Large intestine (tissue), 3 donors: ENCODE measurements at regions not wholly inside any gene's neighbourhood (a gene's known extent, or its start where the extent isn't known, plus 50 kb on each side); places are given as distances from the start of the nearest gene placed in this dataset.

ENCODE experiments used
- DNase-seq, 2 donors: peaks; one replicate each; pipeline versions ENCODE4 v3.0.0 to v3.0.0-alpha.2; 2013
- H3K27ac ChIP-seq: one replicate; pipeline ENCODE4 v1.5.1; 2013; ENCODE audit warnings: low read length
- H3K27me3 ChIP-seq: 2 replicates; pipeline ENCODE4 v1.6.1; 2013; ENCODE audit warnings: low read length; ENCODE audit not compliant: control insufficient read depth, insufficient read depth
- H3K36me3 ChIP-seq: 2 replicates; pipeline ENCODE4 v1.6.1; 2013; ENCODE audit warnings: low read length; ENCODE audit not compliant: control insufficient read depth, insufficient read depth
- H3K4me1 ChIP-seq: one replicate; pipeline ENCODE4 v1.6.1; 2013; ENCODE audit warnings: low read length; ENCODE audit not compliant: control insufficient read depth, insufficient read depth
- H3K4me3 ChIP-seq: one replicate; pipeline ENCODE4 v1.5.1; 2013; ENCODE audit warnings: low read length
- H3K9me3 ChIP-seq: one replicate; pipeline ENCODE4 v1.6.1; 2013; ENCODE audit warnings: mild to moderate bottlenecking, low read depth, low read length, moderate library complexity; ENCODE audit not compliant: control insufficient read depth
- WGBS: methylation state at CpG from one replicate; pipeline ENCODE4 v1.1.5; 2013; ENCODE audit warnings: low lambda C conversion rate; ENCODE audit not compliant: insufficient coverage; 5-methylcytosine and 5-hydroxymethylcytosine counted together

DNA sequence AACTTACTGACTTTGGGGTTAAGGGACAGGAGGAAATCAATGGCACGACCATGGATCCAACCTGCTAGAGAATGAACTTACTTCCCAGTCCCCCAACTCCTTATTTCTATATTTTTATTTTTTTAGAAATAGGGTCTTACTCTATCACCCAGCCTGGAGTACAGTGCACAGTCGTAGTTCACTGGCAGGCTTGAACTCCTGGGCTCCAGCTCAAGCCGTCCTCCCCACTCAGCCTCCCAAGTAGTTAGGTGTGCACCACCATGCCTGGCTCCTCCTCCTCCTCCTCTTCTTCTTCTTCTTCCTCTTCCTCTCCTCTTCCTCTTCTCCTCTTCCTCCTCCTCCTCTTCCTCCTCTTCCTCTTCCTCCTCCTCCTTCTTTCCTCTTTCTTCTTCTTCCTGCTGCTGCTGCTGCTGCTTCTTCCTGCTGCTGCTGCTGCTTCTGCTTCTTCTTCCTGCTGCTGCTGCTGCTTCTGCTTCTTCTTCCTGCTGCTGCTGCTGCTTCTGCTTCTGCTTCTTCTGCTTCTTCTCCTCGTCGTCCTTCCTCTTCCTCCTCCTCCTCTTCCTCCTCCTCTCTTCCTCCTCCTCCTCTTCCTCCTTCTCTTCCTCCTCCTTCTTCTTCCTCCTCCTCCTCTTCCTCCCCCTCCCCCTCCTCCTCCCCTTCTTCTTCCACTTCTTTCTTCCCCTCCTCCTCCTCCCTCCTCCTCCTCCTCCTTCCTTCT lies 390.1 kb upstream of the RGS6 start:
- no peak for DNase-seq
- Histone ChIP-seq H3K4me3 (no peak overlapping the region), H3K27ac (no peak overlapping the region), H3K27me3 (no peaks in the 10 kb centered on the region), H3K4me1 (no peaks in the 10 kb centered on the region), H3K9me3 (no peaks in the 10 kb centered on the region), H3K36me3 (no peaks in the 10 kb centered on the region)
- WGBS = 75% methylated on average over 2 of the region's 5 CpGs

DNA sequence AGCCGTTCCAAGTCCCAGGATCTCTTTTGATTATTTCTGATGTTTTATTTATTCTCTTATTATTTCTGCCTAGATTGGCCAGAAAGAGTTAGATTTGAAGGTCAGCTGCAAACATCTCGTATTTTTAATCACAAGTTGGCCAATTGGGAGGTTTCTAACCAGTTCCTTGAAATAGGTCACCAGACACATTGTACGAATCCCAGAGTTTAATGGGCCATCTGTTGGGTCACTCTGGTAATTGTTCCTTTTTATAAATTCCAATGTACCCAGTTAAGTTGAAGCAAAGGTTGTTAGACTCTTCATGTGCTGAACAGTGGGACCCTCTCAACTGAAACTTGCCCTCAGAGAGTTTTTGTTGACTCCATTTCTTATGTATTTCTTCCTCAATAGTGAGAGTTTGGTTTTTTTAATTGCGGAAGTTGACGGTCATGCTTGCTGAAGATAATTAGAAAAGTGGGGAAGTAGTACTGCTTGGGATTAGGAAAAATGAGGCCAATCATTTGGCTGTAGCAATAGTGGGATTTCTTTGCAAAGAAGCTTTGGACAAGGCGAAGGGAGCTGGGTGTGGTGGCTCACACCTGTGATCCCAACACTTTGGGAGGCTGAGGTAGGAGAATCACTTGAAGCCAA lies 382.7 kb upstream of the RGS6 start:
- Histone ChIP-seq H3K4me3 (no peak overlapping the region), H3K4me1 (peaks cover 5% of the 10 kb centered on the region), H3K9me3 (no peaks in the 10 kb centered on the region), H3K36me3 (no peaks in the 10 kb centered on the region), H3K27ac (no peak overlapping the region), H3K27me3 (no peaks in the 10 kb centered on the region)
- DNase-seq = no peak
- WGBS = 100% methylated on average over 2 of the region's 6 CpGs

DNA sequence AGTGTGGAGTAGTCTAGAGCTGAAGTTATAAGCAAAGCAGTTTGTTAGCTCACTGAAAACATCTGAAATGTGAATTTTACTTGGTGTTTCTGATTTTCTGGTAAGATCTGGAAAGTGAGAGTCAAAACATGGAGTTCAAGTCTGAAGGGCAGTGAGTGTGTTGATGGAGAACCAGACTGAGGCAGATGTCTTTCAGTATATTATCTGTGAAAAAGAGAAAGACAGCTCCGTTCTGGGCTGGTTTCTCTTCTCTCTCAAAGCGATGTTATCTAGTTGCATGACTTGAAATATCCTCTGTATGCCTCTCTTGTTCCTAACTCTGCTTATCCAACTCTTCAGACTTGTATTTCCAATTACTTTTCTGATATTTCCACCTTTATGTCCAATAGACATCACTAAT lies 381.9 kb upstream of the RGS6 start:
- H3K9me3 ChIP-seq = no peaks in the 10 kb centered on the region
- H3K27me3 ChIP-seq = no peaks in the 10 kb centered on the region
- H3K4me3 ChIP-seq = no peak overlapping the region
- H3K4me1 ChIP-seq = peaks cover 11% of the 10 kb centered on the region
- no peak overlapping the region for H3K27ac ChIP-seq
- DNase-seq = no peak
- WGBS = no CpG with 5 or more reads among the region's 2 CpGs
- no peaks in the 10 kb centered on the region for H3K36me3 ChIP-seq

GRCh38 chr14:71551291-71551950 lies 380.8 kb upstream of the RGS6 start:
- H3K36me3 ChIP-seq = no peaks in the 10 kb centered on the region
- no peak overlapping the region for H3K27ac ChIP-seq
- 100% methylated on average over 1 of the region's 2 CpGs for WGBS
- no peak overlapping the region for H3K4me3 ChIP-seq
- no peaks in the 10 kb centered on the region for H3K27me3 ChIP-seq
- no peak for DNase-seq
- peaks cover 15% of the 10 kb centered on the region for H3K4me1 ChIP-seq
- H3K9me3 ChIP-seq = no peaks in the 10 kb centered on the region

GRCh38 chr14:71552809-71553208 lies 379.4 kb upstream of the RGS6 start:
- WGBS = no CpG with 5 or more reads among the region's 5 CpGs
- Histone ChIP-seq H3K4me3 (no peak overlapping the region), H3K4me1 (peaks cover 24% of the 10 kb centered on the region), H3K9me3 (no peaks in the 10 kb centered on the region), H3K27ac (no peak overlapping the region), H3K27me3 (no peaks in the 10 kb centered on the region), H3K36me3 (no peaks in the 10 kb centered on the region)
- peak; percentile 31 to 48 for DNase-seq

GRCh38 chr14:71553779-71554178 lies 378.4 kb upstream of the RGS6 start:
- Histone ChIP-seq H3K9me3 (no peaks in the 10 kb centered on the region), H3K27ac (peak overlapping the region; percentile 3), H3K27me3 (no peaks in the 10 kb centered on the region), H3K4me1 (peaks cover 24% of the 10 kb centered on the region), H3K4me3 (no peak overlapping the region), H3K36me3 (peaks cover 2% of the 10 kb centered on the region)
- DNase-seq = peak in 1 of 2 donors; percentile 57
- WGBS = 67% methylated on average over 3 of the region's 3 CpGs

DNA sequence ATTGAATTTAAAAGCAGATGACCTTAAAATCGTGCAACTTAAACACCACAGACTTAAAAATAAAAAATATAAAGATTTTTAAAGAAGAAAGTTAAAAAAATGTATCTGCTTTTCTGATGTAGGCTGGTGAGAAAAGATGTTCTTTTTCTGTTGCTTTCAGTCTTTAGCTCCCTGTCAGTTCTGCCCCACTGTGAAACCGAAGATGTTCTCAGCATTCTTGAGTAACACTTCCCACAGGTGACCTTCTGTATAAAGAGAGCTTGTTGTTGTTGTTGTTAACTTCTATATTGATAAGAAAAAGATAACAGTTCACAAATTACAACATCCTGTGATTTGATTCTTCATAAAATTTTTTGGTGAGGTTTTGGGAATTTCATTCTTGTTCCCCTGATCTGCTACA lies 377.9 kb upstream of the RGS6 start:
- WGBS = 80% methylated on average over 1 of the region's 2 CpGs
- DNase-seq = no peak
- peak overlapping the region; percentile 82 for H3K27ac ChIP-seq

GRCh38 chr14:71554959-71555612 lies 377.1 kb upstream of the RGS6 start:
- Histone ChIP-seq H3K36me3 (peaks cover 3% of the 10 kb centered on the region), H3K4me3 (no peak overlapping the region), H3K9me3 (no peaks in the 10 kb centered on the region), H3K4me1 (peaks cover 24% of the 10 kb centered on the region), H3K27ac (peak overlapping the region; percentile 82), H3K27me3 (no peaks in the 10 kb centered on the region)
- no peak for DNase-seq
- no CpG with 5 or more reads among the region's 2 CpGs for WGBS

More for the DNA sequence above, 377.9 kb upstream of the RGS6 start:
- H3K4me3 ChIP-seq = no peak overlapping the region
- H3K27me3 ChIP-seq = no peaks in the 10 kb centered on the region
- peaks cover 24% of the 10 kb centered on the region for H3K4me1 ChIP-seq
- no peaks in the 10 kb centered on the region for H3K9me3 ChIP-seq
- H3K36me3 ChIP-seq = peaks cover 3% of the 10 kb centered on the region

- Histone ChIP-seq H3K4me3 (no peak overlapping the region), H3K27me3 (no peaks in the 10 kb centered on the region), H3K4me1 (peaks cover 24% of the 10 kb centered on the region), H3K9me3 (no peaks in the 10 kb centered on the region), H3K36me3 (peaks cover 3% of the 10 kb centered on the region), H3K27ac (peak overlapping the region; percentile 82)
- WGBS = 14% methylated on average over 2 of the region's 5 CpGs
- peak; percentile 71 to 91 for DNase-seq
Measured at GRCh38 chr14:71555654-71556559, 376.3 kb upstream of the RGS6 start.
